Common myeloid progenitor, CD34-positive (primary cell): ENCODE measurements at regions not wholly inside any gene's neighbourhood (a gene's known extent, or its start where the extent isn't known, plus 50 kb on each side); places are given as distances from the start of the nearest gene placed in this dataset.
"Not testable (repeated sequence)": the region's sequence is repeated elsewhere in the genome, so short reads cannot be mapped to it uniquely, and the experiment has no call there.

ENCODE experiments used
- CTCF ChIA-PET: fragments of 350-600 bp; sonication (Branson Sonifier 250); formaldehyde crosslinking; loops from one replicate; lab custom pipeline; 2021; ENCODE audit warnings: antibody characterized with exemption; lab: Charles Lee
- POLR2A ChIA-PET: fragments of 350-600 bp; sonication (Branson Sonifier 250); formaldehyde crosslinking; loops from one replicate; lab custom pipeline; 2021; ENCODE audit warnings: antibody characterized with exemption; lab: Charles Lee
- DNase-seq, 3 donors: peaks; one replicate each; pipeline versions ENCODE4 v3.0.0 to v3.0.0-alpha.2; 2013
- H3K27ac ChIP-seq, 2 experiments: 1 replicate in 1 of 2; 2 replicates in 1 of 2; pipeline ENCODE4 v1.7.0; 2013; ENCODE audit warnings: inconsistent platforms in 2 of 2, low read length in 2 of 2, mild to moderate bottlenecking in 2 of 2, low read depth in 1 of 2, moderate library complexity in 1 of 2; ENCODE audit not compliant: severe bottlenecking in 2 of 2, insufficient read depth in 1 of 2, poor library complexity in 1 of 2
- H3K27me3 ChIP-seq, 5 experiments: replicated peaks in 2 of 5; 1 replicate in 3 of 5; 2 replicates in 2 of 5; pipeline versions ENCODE4 v1.6.1 to v1.7.0; 2013; ENCODE audit warnings: low read length in 4 of 5, mild to moderate bottlenecking in 2 of 5, moderate library complexity in 2 of 5, inconsistent platforms in 1 of 5; ENCODE audit not compliant: insufficient read depth in 5 of 5, control insufficient read depth in 4 of 5
- H3K36me3 ChIP-seq, 4 experiments: 1 replicate in 2 of 4; 2 replicates in 2 of 4; pipeline versions ENCODE4 v1.6.1 to v1.7.0; 2013; ENCODE audit warnings: low read length in 3 of 4, control low read depth in 1 of 4, mild to moderate bottlenecking in 1 of 4; ENCODE audit not compliant: control insufficient read depth in 4 of 4, insufficient read depth in 4 of 4
- H3K4me1 ChIP-seq, 4 experiments: 1 replicate in 3 of 4; 2 replicates in 1 of 4; pipeline versions ENCODE4 v1.6.1 to v1.7.1; 2013; ENCODE audit warnings: low read length in 3 of 4, mild to moderate bottlenecking in 3 of 4, control low read depth in 1 of 4, inconsistent platforms in 1 of 4, moderate library complexity in 1 of 4; ENCODE audit not compliant: control insufficient read depth in 4 of 4, insufficient read depth in 4 of 4; ENCODE audit errors: control extremely low read depth in 1 of 4
- H3K4me3 ChIP-seq, 7 experiments: 1 replicate in 4 of 7; 2 replicates in 3 of 7; pipeline versions ENCODE4 v1.5.1 to v1.7.0; 2013; ENCODE audit warnings: mild to moderate bottlenecking in 7 of 7, low read length in 6 of 7, moderate library complexity in 6 of 7, inconsistent platforms in 2 of 7, low read depth in 2 of 7, control low read depth in 1 of 7; ENCODE audit not compliant: insufficient read depth in 4 of 7, control insufficient read depth in 1 of 7; ENCODE audit errors: extremely low read depth in 1 of 7
- H3K9me3 ChIP-seq, 5 experiments: 1 replicate in 4 of 5; 2 replicates in 1 of 5; pipeline versions ENCODE4 v1.6.1 to v1.7.1; 2013; ENCODE audit warnings: low read length in 4 of 5, mild to moderate bottlenecking in 2 of 5, inconsistent platforms in 1 of 5, low read depth in 1 of 5, moderate library complexity in 1 of 5; ENCODE audit not compliant: control insufficient read depth in 4 of 5, insufficient read depth in 2 of 5; ENCODE audit errors: control extremely low read depth in 1 of 5
- WGBS: methylation state at CpG from one replicate; pipeline ENCODE4 v1.1.5; 2013; ENCODE audit not compliant: insufficient coverage; 5-methylcytosine and 5-hydroxymethylcytosine counted together

GRCh38 chr14:103275000-103275399 is 59.0 kb upstream of the EIF5 start:
- ChIA-PET POLR2A (no interaction called here), CTCF (interaction anchor here (1.4 to 2.0 kb wide), 2 partner anchors 10 to 17 kb away, joined by 4 to 6 read pairs; no protein-coding TSS in a partner anchor)
- H3K4me3 ChIP-seq = peak overlapping the region in 1 of 7 experiments; percentile 31
- no peak overlapping the region for H3K27ac ChIP-seq
- H3K36me3 ChIP-seq = peaks cover 0 to 2% (median 0%) of the 10 kb centered on the region in 4 experiments
- H3K9me3 ChIP-seq = peaks cover 4 to 21% (median 16%) of the 10 kb centered on the region in 5 experiments
- peaks cover 0 to 23% (median 12%) of the 10 kb centered on the region in 4 experiments for H3K4me1 ChIP-seq
- no peak for DNase-seq
- peaks cover 17 to 78% (median 25%) of the 10 kb centered on the region in 5 experiments for H3K27me3 ChIP-seq

- DNase-seq = no peak
- Histone ChIP-seq H3K4me3 (no peak overlapping the region), H3K27ac (no peak overlapping the region), H3K4me1 (peaks cover 0 to 23% (median 12%) of the 10 kb centered on the region in 4 experiments), H3K9me3 (peaks cover 4 to 21% (median 16%) of the 10 kb centered on the region in 5 experiments), H3K36me3 (peaks cover 0 to 2% (median 0%) of the 10 kb centered on the region in 4 experiments), H3K27me3 (peaks cover 24 to 97% (median 35%) of the 10 kb centered on the region in 5 experiments)
- WGBS = 92% methylated on average over 8 of the region's 8 CpGs
- ChIA-PET CTCF (interaction anchor here (0.7 to 1.4 kb wide), 4 partner anchors 9 to 202 kb away, joined by 3 read pairs; no protein-coding TSS in a partner anchor), POLR2A (no interaction called here)
These were observed 56.1 kb upstream of the EIF5 start for GRCh38 chr14:103277931-103278330.

- H3K9me3 ChIP-seq = peaks cover 4 to 18% (median 14%) of the 10 kb centered on the region in 5 experiments
- H3K4me3 ChIP-seq = peak overlapping the region in 2 of 7 experiments; percentile 36 to 55
- peak in 1 of 3 donors; percentile 24 for DNase-seq
- H3K27me3 ChIP-seq = peaks cover 31 to 96% (median 40%) of the 10 kb centered on the region in 5 experiments
- 6% methylated on average over 99 of the region's 102 CpGs for WGBS
- peaks cover 0 to 2% (median 0%) of the 10 kb centered on the region in 4 experiments for H3K36me3 ChIP-seq
- H3K27ac ChIP-seq = no peak overlapping the region
- H3K4me1 ChIP-seq = peaks cover 0 to 9% (median 4%) of the 10 kb centered on the region in 4 experiments
- ChIA-PET POLR2A (no interaction called here), CTCF (interaction anchor here (0.9 kb wide), 1 partner anchor 205 kb away, joined by 3 read pairs; no protein-coding TSS in a partner anchor)
These were observed 54.7 kb upstream of the EIF5 start for GRCh38 chr14:103279142-103280025.

- WGBS = 59% methylated on average over 13 of the region's 15 CpGs
- CTCF ChIA-PET = interaction anchor here (0.9 kb wide), 1 partner anchor 206 kb away, joined by 3 read pairs; no protein-coding TSS in a partner anchor
- peak in 2 of 3 donors; percentile 35 to 54 for DNase-seq
- Histone ChIP-seq H3K27me3 (peaks cover 25 to 96% (median 42%) of the 10 kb centered on the region in 5 experiments), H3K9me3 (peaks cover 0 to 11% (median 8%) of the 10 kb centered on the region in 5 experiments), H3K4me3 (no peak overlapping the region), H3K36me3 (no peaks in the 10 kb centered on the region), H3K4me1 (peaks cover 0 to 9% (median 4%) of the 10 kb centered on the region in 4 experiments), H3K27ac (no peak overlapping the region)
- POLR2A ChIA-PET = no interaction called here
These were observed 53.6 kb upstream of the EIF5 start for GRCh38 chr14:103280278-103280928.

GRCh38 chr14:103281496-103282231 is 52.4 kb upstream of the EIF5 start:
- H3K4me3 ChIP-seq = no peak overlapping the region
- peak in 2 of 3 donors; percentile 53 to 56 for DNase-seq
- 78% methylated on average over 9 of the region's 11 CpGs for WGBS
- no peaks in the 10 kb centered on the region for H3K36me3 ChIP-seq
- peaks cover 0 to 10% (median 6%) of the 10 kb centered on the region in 5 experiments for H3K9me3 ChIP-seq
- peaks cover 23 to 94% (median 36%) of the 10 kb centered on the region in 5 experiments for H3K27me3 ChIP-seq
- H3K4me1 ChIP-seq = peaks cover 0 to 9% (median 4%) of the 10 kb centered on the region in 4 experiments
- ChIA-PET POLR2A (no interaction called here), CTCF (interaction anchor here (0.9 to 2.8 kb wide), 5 partner anchors 10 to 177 kb away, joined by 3 to 16 read pairs (median 3); no protein-coding TSS in a partner anchor)
- H3K27ac ChIP-seq = no peak overlapping the region

GRCh38 chr14:103282309-103282708 is 51.7 kb upstream of the EIF5 start:
- DNase-seq, H3K36me3 ChIP-seq, H3K9me3 ChIP-seq, POLR2A ChIA-PET, H3K4me3 ChIP-seq, H3K27ac ChIP-seq, H3K4me1 ChIP-seq: not testable (repeated sequence)
- CTCF ChIA-PET = interaction anchor here (0.9 to 2.8 kb wide), 5 partner anchors 10 to 177 kb away, joined by 3 to 16 read pairs (median 3); no protein-coding TSS in a partner anchor
- peaks cover 23 to 93% (median 37%) of the 10 kb centered on the region in 5 experiments for H3K27me3 ChIP-seq
- WGBS = 99% methylated on average over 9 of the region's 17 CpGs
